ENCODE measurements at regions not wholly inside any gene's neighbourhood (a gene's known extent, or its start where the extent isn't known, plus 50 kb on each side); places are given as distances from the start of the nearest gene placed in this dataset.

DNA sequence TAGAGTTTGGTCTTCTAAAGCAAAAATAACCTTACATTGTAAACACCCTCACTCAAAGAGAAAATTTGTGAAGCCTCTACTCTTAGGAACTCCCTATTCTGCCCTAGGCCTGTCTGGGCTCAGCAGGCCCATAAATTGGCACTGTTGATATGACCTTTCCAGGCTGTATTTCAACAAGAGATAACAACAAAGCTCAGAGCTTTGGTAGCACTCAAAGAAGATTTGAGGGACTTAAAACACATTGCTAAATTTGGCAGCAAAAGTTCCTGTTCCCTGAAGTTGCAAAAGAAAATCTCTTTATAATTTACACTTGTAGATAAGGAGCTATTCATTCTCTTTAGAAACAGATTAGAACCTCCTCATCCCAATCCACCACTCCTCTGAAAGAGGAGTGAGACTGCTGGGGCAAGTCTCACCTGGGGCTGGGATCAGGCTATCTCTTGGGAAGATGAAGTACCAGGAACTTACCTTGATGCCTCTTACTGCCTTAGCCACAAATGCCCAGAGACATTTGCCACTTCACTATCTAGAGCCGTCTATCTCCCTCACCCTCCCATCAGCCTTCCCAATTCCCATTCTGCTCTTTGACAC is 110.4 kb upstream of the AKIP1 start:
- DNase-seq, result no peak

GRCh38 chr11:8801121-8801520 is 109.9 kb upstream of the AKIP1 start:
- no peak for DNase-seq

GRCh38 chr11:8802251-8802650 is 108.7 kb upstream of the AKIP1 start:
- no peak for DNase-seq

DNA sequence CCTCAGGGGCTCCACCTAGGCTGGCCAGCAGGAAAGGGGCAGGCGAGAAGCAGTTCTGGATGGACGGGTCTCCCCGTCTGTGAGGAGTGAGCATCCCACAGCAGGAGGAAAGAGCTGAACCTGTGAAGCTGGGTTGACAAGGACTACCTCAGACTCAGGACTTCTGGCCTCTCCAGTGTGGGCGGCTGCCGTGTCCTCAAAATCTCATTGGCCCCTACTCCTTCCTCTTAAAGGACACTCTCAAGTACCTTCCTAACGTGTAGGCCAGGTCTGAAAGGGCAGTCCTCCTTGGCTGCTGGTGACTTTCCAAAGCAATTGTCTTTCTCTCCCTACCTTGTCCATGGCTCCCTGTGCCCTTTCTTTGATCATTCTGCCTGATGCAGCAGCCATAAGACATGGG is 107.0 kb upstream of the AKIP1 start:
- no peak for DNase-seq

DNA sequence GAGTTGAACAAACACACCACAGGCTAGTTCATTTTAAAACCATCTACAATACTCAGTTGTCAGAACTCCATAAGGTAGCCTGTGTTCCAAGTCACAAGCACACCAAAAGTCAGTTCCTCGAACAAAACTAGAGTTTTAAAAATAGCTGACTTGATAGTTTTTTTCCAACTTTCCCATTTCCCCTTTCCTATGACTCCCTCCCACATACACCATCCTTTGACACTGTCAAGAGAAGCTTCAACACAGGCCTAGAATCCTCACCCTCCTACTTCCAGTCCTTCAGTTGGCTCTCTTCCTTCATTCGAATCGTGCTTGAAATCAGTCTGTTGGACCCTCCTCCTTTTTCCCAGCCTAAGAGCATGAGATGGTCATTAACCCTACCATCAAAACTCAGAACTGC is 105.7 kb upstream of the AKIP1 start:
- no peak for DNase-seq

DNA sequence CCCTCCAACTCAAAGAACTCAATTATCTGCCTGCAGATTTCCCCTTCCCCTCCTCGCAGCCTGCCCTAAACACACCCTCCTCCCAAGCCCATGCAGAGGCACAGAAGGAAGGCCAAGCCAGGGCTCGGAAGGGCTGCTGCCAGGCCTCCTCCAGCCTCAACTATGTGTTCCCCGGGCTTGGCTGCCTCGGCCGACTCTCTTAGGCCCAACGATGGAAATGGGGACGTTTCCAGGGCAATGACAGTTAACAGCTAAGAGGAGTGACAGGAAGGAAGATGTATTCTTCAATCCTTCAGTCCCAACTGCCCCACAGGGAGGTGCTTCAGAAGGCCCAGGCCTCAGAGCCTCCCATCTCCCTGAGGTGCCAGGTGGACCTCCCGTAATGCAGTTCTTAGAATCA is 104.0 kb upstream of the AKIP1 start:
- no peak for DNase-seq

DNA sequence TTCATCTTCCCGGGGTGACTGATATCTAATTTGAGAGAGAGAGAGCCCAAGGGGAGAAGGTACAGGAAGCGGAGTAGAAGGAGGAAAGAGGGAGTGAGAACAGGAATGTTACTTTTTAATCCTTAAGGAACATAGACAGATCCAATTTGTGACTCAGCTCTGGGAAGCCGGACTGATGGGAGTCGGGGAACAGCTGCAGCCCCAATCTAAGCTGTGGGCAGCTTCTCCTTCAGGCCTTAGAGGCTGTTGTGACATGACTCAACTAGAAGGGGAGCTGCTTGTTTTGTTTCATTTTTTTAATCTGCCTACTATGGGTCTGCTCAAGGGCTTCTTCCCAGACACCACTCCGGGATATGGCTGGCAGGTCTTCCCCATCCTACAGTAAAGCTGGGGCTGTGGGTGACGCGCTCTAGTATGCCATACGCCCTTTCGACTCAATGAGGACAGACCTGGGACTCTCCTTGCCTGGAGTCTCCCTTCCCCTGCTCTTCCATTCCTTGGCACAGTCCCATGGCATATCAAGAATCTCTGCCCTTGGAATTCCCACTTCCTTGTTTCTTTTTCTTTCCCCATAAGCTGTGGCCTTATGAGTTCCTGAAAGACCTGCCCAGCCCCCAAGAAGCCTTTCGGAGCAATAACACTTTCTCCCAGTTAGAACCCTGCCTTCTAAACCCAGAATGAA is 103.3 kb upstream of the AKIP1 start:
- no peak for DNase-seq

GRCh38 chr11:8808226-8808585 is 102.8 kb upstream of the AKIP1 start:
- no peak for DNase-seq

- no peak for DNase-seq
Observed at GRCh38 chr11:8809241-8809938, 101.6 kb upstream of the AKIP1 start.

DNA sequence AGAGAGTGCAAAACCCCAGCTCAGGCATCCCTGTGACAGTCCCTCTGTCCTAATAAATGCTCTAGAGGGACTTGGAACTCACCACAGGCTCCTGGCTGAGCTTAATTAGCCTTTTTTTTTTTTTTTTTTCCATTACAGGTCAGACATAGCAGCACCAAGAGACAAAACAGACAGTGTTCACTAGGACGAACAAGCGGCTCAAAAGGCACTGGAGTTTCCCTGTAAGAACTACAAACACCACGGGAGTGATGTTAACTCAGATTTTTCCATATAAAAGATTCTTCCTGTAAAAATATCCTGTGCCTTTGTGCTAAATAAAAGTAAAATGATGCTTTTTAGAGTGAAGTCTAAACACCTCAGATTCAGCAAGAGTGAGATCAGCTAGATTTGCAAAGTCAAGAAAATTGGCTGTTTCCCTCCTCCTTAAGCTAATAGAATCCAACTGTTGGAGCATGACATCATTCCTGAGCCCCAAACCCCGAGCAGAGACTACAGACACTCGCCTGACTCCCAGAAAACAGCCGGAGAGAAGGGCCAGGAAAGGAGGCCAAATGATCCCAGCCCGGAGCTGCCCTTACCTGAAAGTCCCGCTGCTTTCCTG is 101.0 kb upstream of the AKIP1 start:
- DNase-seq, result no peak

DNA sequence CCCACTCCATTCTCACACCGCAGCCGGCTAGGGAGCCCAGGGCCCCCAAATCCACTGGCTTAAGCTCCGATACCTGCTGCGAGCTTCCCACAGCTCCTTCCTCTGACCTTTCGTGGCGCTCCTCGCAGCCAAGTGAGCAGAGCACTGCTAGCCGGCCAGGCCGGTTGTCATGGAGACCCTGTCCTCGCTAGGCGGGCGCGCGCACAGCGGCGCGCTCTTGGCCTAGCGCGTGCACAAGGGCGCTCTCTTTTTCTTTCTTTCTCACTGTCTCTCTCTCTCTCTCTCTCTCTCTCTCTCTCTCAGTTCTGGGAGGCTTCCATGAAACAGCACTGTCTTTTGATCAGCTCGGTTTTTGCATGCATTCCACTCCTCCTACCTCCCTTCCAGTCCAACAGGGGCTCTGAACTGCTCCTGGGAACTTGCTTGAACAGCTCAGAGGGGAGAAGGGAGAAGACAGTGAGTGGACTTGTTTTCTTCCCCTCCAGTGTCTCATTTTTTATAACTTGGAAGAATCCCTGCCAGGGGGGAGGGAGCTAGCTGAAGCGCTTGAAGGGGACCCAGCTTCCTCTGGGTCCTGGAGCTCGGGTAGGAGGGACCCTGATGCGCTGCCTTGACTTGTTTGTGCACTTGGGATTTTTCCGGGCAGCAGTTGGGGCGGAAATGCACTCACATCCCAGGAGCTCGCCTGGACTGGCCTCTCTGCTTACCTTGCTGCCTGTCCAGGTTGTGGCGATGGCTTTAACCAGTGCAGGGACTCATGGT is 100.3 kb upstream of the AKIP1 start:
- no peak for DNase-seq

- no peak for DNase-seq
Observed at GRCh38 chr11:8811571-8811970, 99.4 kb upstream of the AKIP1 start.

GRCh38 chr11:8812438-8812837 is 98.6 kb upstream of the AKIP1 start:
- no peak for DNase-seq

DNA sequence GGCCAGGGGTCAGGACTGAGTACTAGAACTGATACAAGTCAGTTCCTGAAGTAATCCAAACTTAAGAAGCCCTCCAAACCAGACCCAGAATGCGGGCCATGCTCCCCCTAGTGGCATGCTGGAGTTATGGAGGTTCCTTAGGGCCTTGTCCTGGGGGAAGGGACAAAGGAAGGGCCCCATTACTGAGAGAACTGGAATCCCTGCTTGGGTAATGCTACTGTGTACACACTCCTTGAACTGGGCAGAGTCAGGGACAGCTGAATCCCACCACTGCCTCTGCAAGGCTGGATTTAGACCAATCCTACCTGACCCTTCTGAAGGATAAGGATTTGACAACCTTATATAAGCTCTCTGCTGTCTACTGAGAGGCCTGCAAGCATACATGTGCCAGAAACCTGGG is 97.3 kb upstream of the AKIP1 start:
- peak; percentile 29 for DNase-seq

- no peak for DNase-seq
Observed at GRCh38 chr11:8814209-8814922, 96.6 kb upstream of the AKIP1 start.

DNA sequence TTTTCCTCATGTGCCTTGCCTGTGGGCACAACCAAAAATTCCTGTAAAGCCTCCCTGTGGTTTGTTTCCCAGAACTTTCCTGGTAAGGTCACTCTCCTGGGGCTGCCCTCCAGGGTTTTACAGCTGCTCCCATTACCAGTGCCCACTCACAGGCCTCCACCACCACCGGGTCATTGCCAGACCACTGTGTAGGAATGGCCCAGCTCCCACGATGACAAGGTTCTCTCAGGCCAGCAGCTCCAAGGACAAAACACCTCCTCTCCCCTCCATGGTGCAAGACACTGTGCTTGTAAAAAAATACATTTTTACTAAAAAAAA is 96.1 kb upstream of the AKIP1 start:
- DNase-seq, result no peak

DNA sequence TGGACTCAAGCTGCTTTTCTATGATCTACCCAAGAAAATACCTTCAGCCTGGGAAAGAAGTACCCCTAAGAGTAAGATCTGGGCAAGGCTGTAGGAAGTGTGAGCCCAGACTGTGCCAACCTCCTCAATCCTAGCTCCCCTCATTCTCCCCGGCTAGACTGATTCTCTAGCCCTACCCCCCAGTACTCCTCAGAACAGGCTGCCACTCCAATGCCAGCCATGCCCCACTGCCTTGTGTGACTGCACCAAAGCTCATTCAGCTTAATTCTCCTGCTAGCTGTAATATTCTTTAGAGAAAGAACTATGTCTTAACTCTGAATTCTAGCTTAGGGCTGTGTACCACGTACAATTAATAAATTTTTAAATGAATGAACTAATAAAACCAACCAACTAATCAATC is 92.6 kb upstream of the AKIP1 start:
- DNase-seq, result no peak

DNA sequence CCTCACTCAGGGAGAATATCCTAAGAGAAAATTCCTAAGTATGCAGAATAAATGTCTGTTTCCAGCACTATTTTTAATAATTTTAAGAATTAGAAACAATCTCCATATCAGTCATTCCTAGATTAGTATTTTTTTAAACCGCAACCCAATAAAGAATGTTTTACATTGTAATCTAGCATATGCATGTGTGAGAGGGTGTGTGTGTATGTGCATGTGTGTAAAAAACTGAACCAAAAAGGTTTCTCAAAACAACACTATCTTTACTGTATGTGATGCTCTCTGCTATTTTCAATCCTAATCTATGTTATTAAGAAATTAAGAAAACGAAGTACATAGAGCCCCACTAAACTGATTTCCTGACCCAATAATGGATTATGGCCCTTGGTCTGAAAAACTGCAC is 90.6 kb upstream of the AKIP1 start:
- DNase-seq, result no peak

DNA sequence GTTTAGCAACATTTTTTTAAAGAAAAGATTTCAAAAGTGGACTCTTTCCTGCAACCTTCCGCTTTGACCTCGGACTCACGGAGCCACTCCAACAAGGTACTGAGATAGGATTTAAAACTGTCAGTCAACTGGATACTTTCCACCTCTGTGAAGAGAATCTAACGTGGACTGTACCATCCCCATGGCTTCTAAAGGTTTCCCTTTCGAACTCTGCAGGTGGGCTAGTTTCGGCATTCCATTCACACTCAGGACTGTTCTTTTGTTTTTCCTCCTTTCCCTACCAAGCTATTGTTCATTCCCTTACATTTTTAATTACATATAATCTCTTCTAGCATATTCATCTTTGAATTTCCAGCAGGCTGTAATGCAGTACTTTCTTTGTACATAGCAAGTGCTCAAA is 88.5 kb upstream of the AKIP1 start:
- no peak for DNase-seq

DNA sequence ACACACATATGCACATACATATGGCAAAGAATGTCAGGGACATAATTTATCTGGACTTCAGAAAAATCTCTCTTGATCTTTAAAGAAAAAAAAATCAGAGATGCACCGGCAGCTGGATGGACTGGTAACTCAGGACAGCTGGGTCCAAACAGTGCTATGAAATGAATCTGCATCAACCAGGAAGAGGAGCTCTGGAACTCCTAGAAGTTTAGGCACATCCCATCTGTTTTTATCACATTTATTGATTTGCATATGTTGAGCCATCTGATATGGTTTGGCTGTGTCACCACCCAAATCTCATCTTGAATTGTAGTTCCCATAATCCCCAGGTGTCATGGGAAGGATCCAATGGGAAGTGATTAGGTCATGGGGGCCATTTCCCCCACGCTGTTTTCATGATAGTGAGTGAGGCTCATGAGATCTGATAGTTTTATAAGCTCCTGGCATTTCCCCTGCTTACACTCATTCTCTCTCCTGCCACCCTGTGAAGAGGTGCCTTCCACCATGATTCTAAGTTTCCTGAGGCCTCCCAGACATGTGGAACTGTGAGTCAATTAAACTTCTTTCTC is 87.7 kb upstream of the AKIP1 start:
- no peak for DNase-seq

- DNase-seq, result no peak
Observed at GRCh38 chr11:8826139-8826786, 84.7 kb upstream of the AKIP1 start.

Data from CD4-positive, alpha-beta T cell treated with Interleukin-4 for 4 hours (primary cell).